A549 (cell line): ENCODE measurements at regions not wholly inside any gene's neighbourhood (a gene's known extent, or its start where the extent isn't known, plus 50 kb on each side); places are given as distances from the start of the nearest gene placed in this dataset.

ENCODE experiments used
- ATAC-seq, 2 experiments: fragments of 200-7000 bp in 1 of 2; fragments of >200 bp in 1 of 2; cut with Nextera tagmentation in 1 of 2; cut with Tn5 transposase in 1 of 2; 3 replicates each; pipeline versions ENCODE4 v1.8.0 to v1.9.1; 2018 to 2020; ENCODE audit warnings: mild to moderate bottlenecking in 1 of 2, moderate library complexity in 1 of 2
- CTCF ChIA-PET: fragments of 300-600 bp; sonication (Branson Sonifier 250); formaldehyde crosslinking; extraction: SDS; loops from one replicate; lab custom pipeline; 2021; ENCODE audit warnings: antibody characterized with exemption, inconsistent platforms; lab: Yijun Ruan, JAX
- POLR2A ChIA-PET: fragments of 350-600 bp; formaldehyde crosslinking; extraction: SDS; loops from one replicate; lab custom pipeline; 2021; ENCODE audit warnings: antibody characterized with exemption, inconsistent platforms; lab: Yijun Ruan, JAX
- DNase-seq, 2 experiments: peaks; one replicate each; pipeline versions ENCODE4 v3.0.0 to v3.0.0-alpha.2; 2011 to 2016; ENCODE audit warnings: low read depth in 1 of 2, low spot score in 1 of 2
- FAIRE-seq: peaks from 2 replicates; lab custom pipeline; 2011; peaks lifted over from hg19 to GRCh38; lab: Jason Lieb, UNC
- H3K27ac ChIP-seq, 2 experiments: fragments of >200 bp; sonication (Bioruptor Twin); formaldehyde crosslinking; 3 replicates each; pipeline ENCODE4 v1.5.1; 2016 to 2017
- H3K4me1 ChIP-seq: fragments of >200 bp; sonication (Bioruptor Twin); formaldehyde crosslinking; 3 replicates; pipeline ENCODE4 v1.6.1; 2016
- H3K4me2 ChIP-seq: fragments of >200 bp; sonication (Bioruptor Twin); formaldehyde crosslinking; 3 replicates; pipeline ENCODE4 v1.6.1; 2016
- H3K4me3 ChIP-seq: fragments of >200 bp; sonication (Bioruptor Twin); formaldehyde crosslinking; 3 replicates; pipeline ENCODE4 v1.5.1; 2016
- H3K9me3 ChIP-seq: fragments of >200 bp; sonication (Bioruptor Twin); formaldehyde crosslinking; 3 replicates; pipeline ENCODE4 v1.6.1; 2016
- ATOH8 ChIP-seq: fragments of 250-450 bp; sonication (Bioruptor Pico); IDR thresholded peaks from 2 replicates; pipeline ENCODE4 v1.5.0; 2020; ENCODE audit warnings: low read depth, mild to moderate bottlenecking, moderate library complexity
- BHLHE40 ChIP-seq: IDR thresholded peaks from 2 replicates; pipeline ENCODE4 v1.6.1; 2012; ENCODE audit warnings: low read depth, low read length, inconsistent platforms
- CBX8 ChIP-seq: fragments of 200-600 bp; sonication (generic); IDR thresholded peaks from 2 replicates; pipeline ENCODE4 v1.6.1; 2016
- CEBPB ChIP-seq, 2 experiments: fragments of >200 bp in 1 of 2; sonication (Bioruptor Twin) in 1 of 2; formaldehyde crosslinking in 1 of 2; IDR thresholded peaks; 2 replicates each; pipeline ENCODE4 v1.6.1; 2012 to 2016
- E2F6 ChIP-seq: IDR thresholded peaks from 2 replicates; pipeline ENCODE4 v1.6.1; 2012; ENCODE audit warnings: low read depth, borderline replicate concordance
- EHF ChIP-seq: fragments of 250-450 bp; sonication (Bioruptor Pico); IDR thresholded peaks from 2 replicates; pipeline ENCODE4 v1.5.0; 2020; ENCODE audit warnings: mild to moderate bottlenecking
- EHMT2 ChIP-seq: fragments of 200-600 bp; sonication (generic); IDR thresholded peaks from 2 replicates; pipeline ENCODE4 v1.6.1; 2016; ENCODE audit warnings: antibody characterized with exemption, low read depth, mild to moderate bottlenecking, moderate library complexity
- ESRRA ChIP-seq: fragments of 150-350 bp; IDR thresholded peaks from 2 replicates; pipeline ENCODE4 v1.6.1; 2014; ENCODE audit warnings: mild to moderate bottlenecking, low read length, borderline replicate concordance
- FOSL2 ChIP-seq, 2 experiments: fragments of 450-650 bp in 1 of 2; fragments of >200 bp in 1 of 2; sonication (Bioruptor Twin) in 1 of 2; formaldehyde crosslinking; IDR thresholded peaks; 2 replicates each; pipeline versions ENCODE4 v1.5.0 to v1.6.1; 2016 to 2020; ENCODE audit warnings: mild to moderate bottlenecking in 1 of 2, moderate library complexity in 1 of 2
- GATA3 ChIP-seq: IDR thresholded peaks from 2 replicates; pipeline ENCODE4 v1.6.1; 2012; ENCODE audit warnings: borderline replicate concordance
- HES2 ChIP-seq: fragments of >200 bp; sonication (Bioruptor Twin); formaldehyde crosslinking; IDR thresholded peaks from 2 replicates; pipeline ENCODE4 v1.6.1; 2016
- HEYL ChIP-seq: fragments of 250-450 bp; sonication (Bioruptor Pico); IDR thresholded peaks from 2 replicates; pipeline ENCODE4 v1.8.0; 2021; ENCODE audit warnings: mild to moderate bottlenecking, moderate library complexity
- HOXB5 ChIP-seq: fragments of 250-450 bp; sonication (Bioruptor Pico); IDR thresholded peaks from 2 replicates; pipeline ENCODE4 v1.5.0; 2020; ENCODE audit warnings: mild to moderate bottlenecking, moderate library complexity
- JUN ChIP-seq, 2 experiments: fragments of >200 bp; sonication (Bioruptor Twin); formaldehyde crosslinking; IDR thresholded peaks; 2 replicates in 1 of 2; 3 replicates in 1 of 2; pipeline ENCODE4 v1.6.1; 2016 to 2017
- KDM1A ChIP-seq: fragments of 200-600 bp; sonication (generic); IDR thresholded peaks from 2 replicates; pipeline ENCODE4 v1.6.1; 2016; ENCODE audit warnings: low read depth, mild to moderate bottlenecking
- KDM5A ChIP-seq: fragments of 200-600 bp; sonication (generic); IDR thresholded peaks from 2 replicates; pipeline ENCODE4 v1.6.1; 2016; ENCODE audit warnings: antibody characterized with exemption, mild to moderate bottlenecking
- NFE2L2 ChIP-seq: fragments of 150-350 bp; conservative IDR thresholded peaks from 2 replicates; pipeline ENCODE4 v1.6.1; 2014; ENCODE audit warnings: low read length
- NPAS2 ChIP-seq: fragments of 250-450 bp; sonication (Bioruptor Pico); IDR thresholded peaks from 2 replicates; pipeline ENCODE4 v1.8.0; 2022; ENCODE audit warnings: mild to moderate bottlenecking, moderate library complexity, borderline replicate concordance
- NR3C1 ChIP-seq: fragments of >200 bp; sonication (Bioruptor Twin); formaldehyde crosslinking; IDR thresholded peaks from 3 replicates; pipeline ENCODE4 v1.6.1; 2017
- PBX3 ChIP-seq: IDR thresholded peaks from 2 replicates; pipeline ENCODE4 v1.6.1; 2012
- REST ChIP-seq: fragments of 200-600 bp; sonication (generic); IDR thresholded peaks from 2 replicates; pipeline ENCODE4 v1.6.1; 2016; ENCODE audit warnings: antibody characterized with exemption, mild to moderate bottlenecking, moderate library complexity
- RNF2 ChIP-seq: fragments of 200-600 bp; sonication (generic); IDR thresholded peaks from 2 replicates; pipeline ENCODE4 v1.6.1; 2016; ENCODE audit warnings: low read depth, mild to moderate bottlenecking, antibody characterized with exemption, moderate library complexity, borderline replicate concordance
- SMC3 ChIP-seq: fragments of >200 bp; sonication (Bioruptor Twin); formaldehyde crosslinking; IDR thresholded peaks from 3 replicates; pipeline ENCODE4 v1.6.1; 2018; ENCODE audit warnings: inconsistent platforms
- USF2 ChIP-seq: fragments of 450-650 bp; IDR thresholded peaks from 2 replicates; pipeline ENCODE4 v1.6.1; 2014; ENCODE audit warnings: antibody characterized with exemption
- ZC3H11A ChIP-seq: fragments of 450-650 bp; IDR thresholded peaks from 2 replicates; pipeline ENCODE4 v1.6.1; 2014; ENCODE audit warnings: antibody characterized with exemption, mild to moderate bottlenecking
- ZFP36 ChIP-seq: fragments of 450-650 bp; IDR thresholded peaks from 2 replicates; pipeline ENCODE4 v1.6.1; 2014; ENCODE audit warnings: borderline replicate concordance; ENCODE audit not compliant: partially characterized antibody
- ZSCAN20 ChIP-seq: fragments of 250-450 bp; sonication (Bioruptor Pico); IDR thresholded peaks from 2 replicates; pipeline ENCODE4 v1.8.0; 2022; ENCODE audit warnings: mild to moderate bottlenecking, moderate library complexity
- WGBS: methylation state at CpG from one replicate; pipeline ENCODE4 v1.1.6; 2017; ENCODE audit errors: missing lambda C conversion rate; 5-methylcytosine and 5-hydroxymethylcytosine counted together

- ATAC-seq (no peak), DNase-seq (peak in 1 of 2 experiments; percentile 0), FAIRE-seq (no peak)
- Histone ChIP-seq H3K4me2 (no peak overlapping the region), H3K4me1 (no peaks in the 10 kb centered on the region), H3K27ac (no peak overlapping the region), H3K4me3 (no peak overlapping the region), H3K9me3 (no peaks in the 10 kb centered on the region)
- ChIA-PET POLR2A (no interaction called here), CTCF (no interaction called here)
- WGBS, result 44% methylated on average over 4 of the region's 4 CpGs
- TF ChIP-seq HOXB5 (CRISPR knock-in tag) (no peak), ESRRA (no peak), KDM1A (no peak), CBX8 (no peak), ZC3H11A (no peak), E2F6 (no peak), HEYL (CRISPR knock-in tag) (no peak), PBX3 (no peak), REST (no peak)
Observed at GRCh38 chr4:96016634-96017299, 176.9 kb downstream of the PDHA2 start.

- ChIA-PET POLR2A (no interaction called here), CTCF (no interaction called here)
- no peak overlapping the region for H3K27ac ChIP-seq
- 7% methylated on average over 1 of the region's 1 CpG for WGBS
- no peak for ATAC-seq
- no peak for FAIRE-seq
- H3K4me1 ChIP-seq, result no peaks in the 10 kb centered on the region
- no peak for DNase-seq
- H3K9me3 ChIP-seq, result no peaks in the 10 kb centered on the region
- no peak overlapping the region for H3K4me2 ChIP-seq
- no peak overlapping the region for H3K4me3 ChIP-seq
- TF ChIP-seq RNF2 (no peak), ZFP36 (no peak), SMC3 (no peak), ATOH8 (no peak), NPAS2 (CRISPR knock-in tag) (no peak), EHF (CRISPR knock-in tag) (no peak), NR3C1 (no peak), ZC3H11A (no peak), FOSL2 (IDR thresholded peaks at IDR 0.05) (no peak), FOSL2 (CRISPR knock-in tag; IDR thresholded peaks at IDR 0.05) (no peak), GATA3 (no peak)
Observed at GRCh38 chr4:96025011-96025410, 185.1 kb downstream of the PDHA2 start.

- POLR2A ChIA-PET, result no interaction called here
- Histone ChIP-seq H3K4me1 (no peaks in the 10 kb centered on the region), H3K4me3 (no peak overlapping the region), H3K4me2 (no peak overlapping the region), H3K9me3 (no peaks in the 10 kb centered on the region), H3K27ac (no peak overlapping the region)
- ATAC-seq (no peak), DNase-seq (peak in 1 of 2 experiments; percentile 6), FAIRE-seq (no peak)
- CTCF ChIA-PET, result no interaction called here
- no peak for TF ChIP-seq BHLHE40
- no peak for TF ChIP-seq EHMT2
- TF ChIP-seq GATA3, result no peak
- no peak for TF ChIP-seq JUN (IDR thresholded peaks at IDR 0.05)
- no peak for TF ChIP-seq NFE2L2
- no peak for TF ChIP-seq HES2
- TF ChIP-seq CEBPB (IDR thresholded peaks at IDR 0.05), result no peak
- no peak for TF ChIP-seq ZSCAN20 (CRISPR knock-in tag)
- no peak for TF ChIP-seq USF2
- TF ChIP-seq EHF (CRISPR knock-in tag), result no peak
- no peak for TF ChIP-seq KDM5A
Observed at GRCh38 chr4:96035727-96036126, 195.8 kb downstream of the PDHA2 start.
